ENCODE measurements at regions not wholly inside any gene's neighbourhood (a gene's known extent, or its start where the extent isn't known, plus 50 kb on each side); places are given as distances from the start of the nearest gene placed in this dataset.

- peaks cover 6% of the 10 kb centered on the region for H3K9me3 Mint-ChIP-seq
- no peaks in the 10 kb centered on the region for H3K36me3 Mint-ChIP-seq (ENCODE audit: low read depth)
- DNase-seq, result no peak
- H3K4me3 Mint-ChIP-seq, result no peak overlapping the region
- H3K27ac Mint-ChIP-seq, result no peak overlapping the region
- no peaks in the 10 kb centered on the region; the same call in 1 of the 2 replicates for H3K4me1 Mint-ChIP-seq (ENCODE audit: low read depth)
- TF ChIP-seq, protein P1, sequence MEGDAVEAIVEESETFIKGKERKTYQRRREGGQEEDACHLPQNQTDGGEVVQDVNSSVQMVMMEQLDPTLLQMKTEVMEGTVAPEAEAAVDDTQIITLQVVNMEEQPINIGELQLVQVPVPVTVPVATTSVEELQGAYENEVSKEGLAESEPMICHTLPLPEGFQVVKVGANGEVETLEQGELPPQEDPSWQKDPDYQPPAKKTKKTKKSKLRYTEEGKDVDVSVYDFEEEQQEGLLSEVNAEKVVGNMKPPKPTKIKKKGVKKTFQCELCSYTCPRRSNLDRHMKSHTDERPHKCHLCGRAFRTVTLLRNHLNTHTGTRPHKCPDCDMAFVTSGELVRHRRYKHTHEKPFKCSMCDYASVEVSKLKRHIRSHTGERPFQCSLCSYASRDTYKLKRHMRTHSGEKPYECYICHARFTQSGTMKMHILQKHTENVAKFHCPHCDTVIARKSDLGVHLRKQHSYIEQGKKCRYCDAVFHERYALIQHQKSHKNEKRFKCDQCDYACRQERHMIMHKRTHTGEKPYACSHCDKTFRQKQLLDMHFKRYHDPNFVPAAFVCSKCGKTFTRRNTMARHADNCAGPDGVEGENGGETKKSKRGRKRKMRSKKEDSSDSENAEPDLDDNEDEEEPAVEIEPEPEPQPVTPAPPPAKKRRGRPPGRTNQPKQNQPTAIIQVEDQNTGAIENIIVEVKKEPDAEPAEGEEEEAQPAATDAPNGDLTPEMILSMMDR (IDR thresholded peaks at IDR 0.05), result no peak
- peaks cover 7% of the 10 kb centered on the region; the same call in 1 of the 2 replicates for H3K27me3 Mint-ChIP-seq (ENCODE audit: insufficient read depth)
Observed at GRCh38 chr13:40185414-40185813, 481.0 kb downstream of the FOXO1 start.

GRCh38 chr13:40186041-40186440 is 480.4 kb downstream of the FOXO1 start:
- Mint-ChIP-seq H3K27me3 (ENCODE audit: insufficient read depth) (peaks cover 9% of the 10 kb centered on the region), H3K4me1 (ENCODE audit: low read depth) (no peaks in the 10 kb centered on the region; the same call in 1 of the 2 replicates), H3K9me3 (peaks cover 6% of the 10 kb centered on the region), H3K4me3 (no peak overlapping the region), H3K27ac (no peak overlapping the region), H3K36me3 (ENCODE audit: low read depth) (no peaks in the 10 kb centered on the region)
- no peak for DNase-seq
- TF ChIP-seq, protein P1 (IDR thresholded peaks at IDR 0.05), result no peak

- H3K4me3 Mint-ChIP-seq, result no peak overlapping the region
- H3K36me3 Mint-ChIP-seq (ENCODE audit: low read depth), result no peaks in the 10 kb centered on the region
- H3K4me1 Mint-ChIP-seq (ENCODE audit: low read depth), result no peaks in the 10 kb centered on the region; the same call in 1 of the 2 replicates
- H3K9me3 Mint-ChIP-seq, result peaks cover 6% of the 10 kb centered on the region
- no peak overlapping the region for H3K27ac Mint-ChIP-seq
- no peak for DNase-seq
- TF ChIP-seq, protein P1 (IDR thresholded peaks at IDR 0.05), result no peak
- peaks cover 9% of the 10 kb centered on the region for H3K27me3 Mint-ChIP-seq (ENCODE audit: insufficient read depth)
Observed at GRCh38 chr13:40186626-40187323, 479.7 kb downstream of the FOXO1 start.

- Mint-ChIP-seq H3K36me3 (ENCODE audit: low read depth) (no peaks in the 10 kb centered on the region), H3K27ac (no peak overlapping the region)
- DNase-seq, result no peak
Observed at GRCh38 chr13:40187324-40187795, 479.1 kb downstream of the FOXO1 start.

DNA sequence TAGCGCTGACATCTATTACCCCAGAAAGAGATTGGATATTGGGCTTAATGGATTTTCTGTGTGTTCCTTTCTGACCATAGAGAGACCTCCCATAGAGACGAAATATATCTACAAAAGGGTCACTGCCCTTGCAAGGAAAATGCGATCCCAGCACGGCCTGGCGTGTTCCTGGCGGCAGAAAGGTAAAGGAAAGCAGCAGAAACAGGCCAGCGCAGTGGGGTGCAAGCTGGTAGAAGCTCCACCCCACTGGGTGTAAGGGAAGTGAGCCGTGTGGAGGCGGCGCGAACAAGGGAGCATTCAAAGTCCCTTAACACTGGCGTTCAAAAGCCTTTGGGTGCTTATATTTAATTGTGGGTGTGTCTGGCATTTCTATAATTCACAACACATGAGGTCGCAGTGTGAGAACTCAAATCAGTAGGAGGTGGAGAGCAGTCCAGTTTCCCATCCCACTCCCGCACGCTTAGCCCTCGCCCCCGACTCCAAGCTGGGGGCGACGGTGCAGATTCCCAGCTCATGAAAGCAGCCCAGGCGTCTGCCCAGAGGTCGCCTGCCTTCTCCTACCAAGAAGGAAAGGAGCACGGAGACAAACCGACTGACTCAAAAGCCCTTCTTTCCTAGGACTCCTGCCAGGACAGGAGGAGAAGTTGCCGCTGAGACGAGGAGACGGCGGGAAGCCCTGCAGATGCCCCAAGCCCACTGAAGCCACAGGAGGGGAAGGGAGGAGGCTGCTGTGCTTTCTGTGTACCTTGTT is 478.4 kb downstream of the FOXO1 start:
- no peak for DNase-seq
- TF ChIP-seq, protein P1 (IDR thresholded peaks at IDR 0.05), result no peak
- H3K27ac Mint-ChIP-seq, result no peak overlapping the region
- H3K4me3 Mint-ChIP-seq, result no peak overlapping the region
- no peaks in the 10 kb centered on the region for H3K36me3 Mint-ChIP-seq (ENCODE audit: low read depth)
- H3K27me3 Mint-ChIP-seq (ENCODE audit: insufficient read depth), result peaks cover 9% of the 10 kb centered on the region
- H3K9me3 Mint-ChIP-seq, result peaks cover 6% of the 10 kb centered on the region
- H3K4me1 Mint-ChIP-seq (ENCODE audit: low read depth), result no peaks in the 10 kb centered on the region; the same call in 1 of the 2 replicates

More at GRCh38 chr13:40187324-40187795, 479.1 kb downstream of the FOXO1 start:
- H3K27me3 Mint-ChIP-seq (ENCODE audit: insufficient read depth), result peaks cover 9% of the 10 kb centered on the region
- no peaks in the 10 kb centered on the region; the same call in 1 of the 2 replicates for H3K4me1 Mint-ChIP-seq (ENCODE audit: low read depth)
- TF ChIP-seq, protein P1 (IDR thresholded peaks at IDR 0.05), result no peak
- H3K4me3 Mint-ChIP-seq, result no peak overlapping the region
- H3K9me3 Mint-ChIP-seq, result peaks cover 6% of the 10 kb centered on the region

Data from HFFc6 (cell line).